ENCODE measurements at regions not wholly inside any gene's neighbourhood (a gene's known extent, or its start where the extent isn't known, plus 50 kb on each side); places are given as distances from the start of the nearest gene placed in this dataset.

GRCh38 chr1:242770366-242770765 is 245.9 kb upstream of the PLD5 start:
- no peak for TF ChIP-seq ZNF24 (IDR thresholded peaks at IDR 0.05)
- TF ChIP-seq RCOR1 (conservative IDR thresholded peaks at IDR 0.05; ENCODE audit: low read depth, low read length), result no peak
- no peak for TF ChIP-seq REST (IDR thresholded peaks at IDR 0.05; ENCODE audit: low read depth, low read length)
- TF ChIP-seq RAD21 (IDR thresholded peaks at IDR 0.05; ENCODE audit: insufficient read depth, low read depth, low read length), result no peak
- no peak for TF ChIP-seq PBX3 (IDR thresholded peaks at IDR 0.05; ENCODE audit: insufficient replicate concordance, low read depth, low read length)
- no peak for TF ChIP-seq PML (IDR thresholded peaks at IDR 0.05; ENCODE audit: low read length)
- no peak for TF ChIP-seq NFXL1 (IDR thresholded peaks at IDR 0.05; ENCODE audit: borderline replicate concordance)
- TF ChIP-seq HDGF (IDR thresholded peaks at IDR 0.05), result no peak
- TF ChIP-seq STAT1 (conservative IDR thresholded peaks at IDR 0.05), result no peak
- no peak for TF ChIP-seq MTA2 (IDR thresholded peaks at IDR 0.05; ENCODE audit: low read depth)
- no peak for TF ChIP-seq ZBTB40 (IDR thresholded peaks at IDR 0.05; ENCODE audit: borderline replicate concordance)
- no peak for TF ChIP-seq IRF3 (IDR thresholded peaks at IDR 0.05)
- Histone ChIP-seq H3K36me3 (ENCODE audit: control insufficient read depth in 2 of 2, insufficient read depth in 2 of 2, low read length in 1 of 2) (no peaks in the 10 kb centered on the region), H3K4me2 (ENCODE audit: control insufficient read depth, insufficient read depth) (no peak overlapping the region), H3K4me3 (no peak overlapping the region), H3K27ac (ENCODE audit: control insufficient read depth, insufficient read depth) (no peak overlapping the region), H3K9me3 (replicated peaks; ENCODE audit: control insufficient read depth, insufficient read depth, low read length) (no peaks in the 10 kb centered on the region), H3K27me3 (replicated peaks in 1 of 2; ENCODE audit: control insufficient read depth in 2 of 2, insufficient read depth in 2 of 2, low read length in 1 of 2) (no peaks in the 10 kb centered on the region), H3K9ac (ENCODE audit: control insufficient read depth, insufficient read depth, low read length) (no peak overlapping the region), H2AFZ (ENCODE audit: control insufficient read depth, low read depth, low read length) (no peak overlapping the region), H3K4me1 (ENCODE audit: control insufficient read depth, insufficient read depth, low read length) (no peaks in the 10 kb centered on the region), H3K79me2 (ENCODE audit: control insufficient read depth, insufficient read depth, low read length) (no peaks in the 10 kb centered on the region), H4K20me1 (ENCODE audit: control insufficient read depth, insufficient read depth) (no peaks in the 10 kb centered on the region)
- ChIA-PET RAD21 (ENCODE audit: unreplicated experiment) (no interaction called here), SMC1A (ENCODE audit: uncharacterized antibody, unreplicated experiment) (interaction anchor here (1.1 kb wide), 1 partner anchor 15 kb away, joined by 3 read pairs; no protein-coding TSS in a partner anchor), POLR2A (no interaction called here), CTCF (interaction anchor here (1.4 kb wide), 1 partner anchor 12 kb away, joined by 4 read pairs; no protein-coding TSS in a partner anchor)
- 0% methylated on average over 1 of the region's 1 CpG for WGBS (ENCODE audit: insufficient coverage, insufficient replicate concordance, low lambda C conversion rate, missing lambda C conversion rate)
- ATAC-seq (no peak), DNase-seq (ENCODE audit: low read depth, low spot score) (no peak), FAIRE-seq (no peak)
- in situ Hi-C loops (cut with MboI), result no loop called here
- BruUV-seq (replicated peaks), result no TSS peak
- intact Hi-C loops (cut with micrococcal nuclease; ENCODE audit: unreplicated experiment), result no loop called here

All from GM12878 (cell line).